Coronary artery (tissue), 2 donors: ENCODE measurements at regions not wholly inside any gene's neighbourhood (a gene's known extent, or its start where the extent isn't known, plus 50 kb on each side); places are given as distances from the start of the nearest gene placed in this dataset.

Source experiments
- DNase-seq: peaks from one replicate; pipeline ENCODE4 v3.0.0-alpha.2; 2017; ENCODE audit warnings: low spot score
- H3K27ac ChIP-seq, 2 donors: fragments of 200-600 bp; sonication (generic); one replicate each; pipeline ENCODE4 v1.5.1; 2016 to 2019
- H3K4me3 ChIP-seq: fragments of 200-600 bp; sonication (generic); 2 replicates; pipeline ENCODE4 v1.5.1; 2016; ENCODE audit warnings: mild to moderate bottlenecking, moderate library complexity
- TF ChIP-seq, protein P1 (sequence below): fragments of 200-600 bp; sonication (generic); IDR thresholded peaks from one replicate; pipeline ENCODE4 v1.5.1; 2019; ENCODE audit warnings: antibody characterized with exemption

DNA sequence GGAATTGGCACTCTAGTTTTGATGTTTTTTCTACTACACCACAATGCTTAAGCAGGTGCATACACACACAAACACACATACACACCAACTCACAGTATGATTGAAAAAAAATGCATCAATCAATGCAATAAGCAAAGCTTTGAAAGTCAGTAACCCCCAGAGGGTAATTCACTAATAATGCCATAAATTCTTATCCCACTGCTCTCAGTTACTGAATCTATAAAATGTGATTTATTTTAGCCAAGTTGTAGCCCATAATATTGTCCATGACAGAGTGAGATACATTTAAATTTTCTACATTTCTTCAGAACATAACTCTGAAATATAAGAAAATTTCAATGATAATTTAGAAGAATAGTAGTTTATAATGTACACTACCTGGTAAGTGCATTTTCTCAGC, 87.9 kb downstream of the LIG4 start:
- no peak overlapping the region for H3K4me3 ChIP-seq
- TF ChIP-seq, protein P1, sequence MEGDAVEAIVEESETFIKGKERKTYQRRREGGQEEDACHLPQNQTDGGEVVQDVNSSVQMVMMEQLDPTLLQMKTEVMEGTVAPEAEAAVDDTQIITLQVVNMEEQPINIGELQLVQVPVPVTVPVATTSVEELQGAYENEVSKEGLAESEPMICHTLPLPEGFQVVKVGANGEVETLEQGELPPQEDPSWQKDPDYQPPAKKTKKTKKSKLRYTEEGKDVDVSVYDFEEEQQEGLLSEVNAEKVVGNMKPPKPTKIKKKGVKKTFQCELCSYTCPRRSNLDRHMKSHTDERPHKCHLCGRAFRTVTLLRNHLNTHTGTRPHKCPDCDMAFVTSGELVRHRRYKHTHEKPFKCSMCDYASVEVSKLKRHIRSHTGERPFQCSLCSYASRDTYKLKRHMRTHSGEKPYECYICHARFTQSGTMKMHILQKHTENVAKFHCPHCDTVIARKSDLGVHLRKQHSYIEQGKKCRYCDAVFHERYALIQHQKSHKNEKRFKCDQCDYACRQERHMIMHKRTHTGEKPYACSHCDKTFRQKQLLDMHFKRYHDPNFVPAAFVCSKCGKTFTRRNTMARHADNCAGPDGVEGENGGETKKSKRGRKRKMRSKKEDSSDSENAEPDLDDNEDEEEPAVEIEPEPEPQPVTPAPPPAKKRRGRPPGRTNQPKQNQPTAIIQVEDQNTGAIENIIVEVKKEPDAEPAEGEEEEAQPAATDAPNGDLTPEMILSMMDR = no peak

DNA sequence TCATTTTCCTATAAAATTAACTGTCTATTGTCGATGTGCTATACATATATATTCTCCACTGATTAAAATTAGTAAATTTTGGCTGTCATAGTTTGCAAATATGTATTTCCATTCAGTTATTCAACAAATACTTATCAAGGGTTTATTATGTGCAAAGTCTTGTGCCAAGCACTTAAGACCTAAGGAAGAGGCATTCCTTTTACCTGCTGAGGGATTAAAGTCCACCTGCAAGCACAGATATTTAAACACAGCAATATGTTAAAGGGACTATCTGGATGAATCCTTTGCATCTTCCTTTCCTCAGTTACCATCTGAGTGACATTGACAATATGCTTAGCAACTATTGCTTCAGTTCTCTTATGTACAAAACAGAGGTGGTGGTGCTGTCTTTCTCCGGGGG, 89.3 kb downstream of the LIG4 start:
- TF ChIP-seq, protein P1 = no peak
- no peak overlapping the region for H3K4me3 ChIP-seq
- no peak for DNase-seq

More for the DNA sequence above, 87.9 kb downstream of the LIG4 start:
- no peak overlapping the region for H3K27ac ChIP-seq
- DNase-seq = no peak

DNA sequence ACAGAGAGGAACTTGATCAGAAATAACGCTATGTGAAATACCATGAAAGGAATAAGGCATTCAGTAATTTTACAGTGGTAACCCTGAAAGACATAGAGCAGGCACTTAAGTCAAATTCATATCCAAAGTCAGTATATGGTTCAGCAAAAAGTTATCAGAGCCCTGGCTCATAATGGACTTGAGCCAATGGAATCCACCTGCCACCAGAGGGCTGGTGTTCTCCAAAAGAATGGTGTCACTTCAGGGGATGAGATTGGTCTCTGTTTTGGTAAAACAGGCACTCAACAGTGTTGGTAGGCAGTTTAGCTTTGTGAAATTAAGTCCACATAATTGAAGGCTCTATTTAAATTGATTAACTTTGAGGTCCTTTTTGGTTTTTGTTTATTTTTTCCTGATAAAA, 93.9 kb downstream of the LIG4 start:
- H3K4me3 ChIP-seq = no peak overlapping the region
- TF ChIP-seq, protein P1 = no peak
- H3K27ac ChIP-seq = no peak overlapping the region
- no peak for DNase-seq

More for the DNA sequence above, 89.3 kb downstream of the LIG4 start:
- no peak overlapping the region for H3K27ac ChIP-seq

DNA sequence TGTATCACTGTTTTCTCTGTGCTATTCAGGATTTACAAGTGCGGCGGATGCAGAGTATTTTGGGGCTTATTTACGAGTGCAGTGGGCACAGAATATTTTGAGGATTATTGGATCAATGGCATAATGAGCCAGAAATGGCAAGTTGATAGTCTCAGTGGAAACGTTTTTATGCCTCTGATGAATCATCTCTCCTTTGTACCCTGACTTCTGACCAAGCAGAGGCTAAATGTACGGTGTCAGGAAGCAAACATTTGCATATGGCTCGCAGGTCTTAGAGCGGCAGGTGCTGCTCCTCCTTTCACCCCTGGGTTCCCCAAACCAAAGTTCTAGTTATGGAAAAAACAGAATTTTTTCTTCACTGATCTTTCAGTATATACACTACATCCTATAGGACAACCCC, 94.5 kb downstream of the LIG4 start:
- Histone ChIP-seq H3K27ac (no peak overlapping the region), H3K4me3 (no peak overlapping the region)
- DNase-seq = no peak
- TF ChIP-seq, protein P1 = no peak

DNA sequence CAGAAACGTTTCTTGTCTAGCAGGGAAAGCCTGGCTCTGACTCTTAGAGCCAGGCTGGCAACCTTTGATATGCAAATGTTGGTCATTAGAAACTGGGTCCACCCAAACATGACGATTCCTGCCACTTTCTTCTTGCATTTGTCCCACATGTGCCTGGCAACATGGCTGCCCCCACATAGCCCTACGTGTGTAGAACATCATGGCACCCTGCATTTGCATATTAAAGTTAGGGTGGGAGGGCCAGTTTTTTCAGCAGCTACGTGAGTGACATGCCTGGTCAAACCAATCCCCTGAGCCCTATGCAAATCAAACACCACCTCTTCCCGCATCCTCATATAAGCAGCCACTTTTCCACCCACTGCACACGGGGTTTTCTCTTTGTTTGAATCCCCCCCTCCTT, 95.0 kb downstream of the LIG4 start:
- TF ChIP-seq, protein P1 = no peak
- no peak overlapping the region for H3K4me3 ChIP-seq
- no peak overlapping the region for H3K27ac ChIP-seq
- DNase-seq = no peak

DNA sequence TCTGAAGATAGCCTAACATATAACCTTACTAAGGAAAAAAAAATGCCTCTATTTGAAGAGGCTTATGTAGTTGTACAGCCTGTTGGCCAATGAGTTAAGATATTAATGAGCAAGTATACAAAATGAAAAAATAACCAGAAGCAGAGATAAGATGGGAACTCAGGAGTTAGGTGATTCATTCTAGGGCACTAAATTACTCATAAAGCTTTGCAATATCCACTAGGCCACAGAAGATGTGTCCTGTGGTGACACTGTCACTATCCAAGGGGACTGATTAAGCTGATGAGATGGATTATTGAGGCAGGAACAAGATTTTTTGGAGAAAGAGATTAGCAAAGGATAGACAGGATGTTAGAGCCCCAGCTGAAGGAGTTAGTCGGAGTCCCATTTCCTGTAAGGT, 99.6 kb downstream of the LIG4 start:
- H3K4me3 ChIP-seq = no peak overlapping the region
- no peak overlapping the region for H3K27ac ChIP-seq
- TF ChIP-seq, protein P1 = no peak
- DNase-seq = no peak

DNA sequence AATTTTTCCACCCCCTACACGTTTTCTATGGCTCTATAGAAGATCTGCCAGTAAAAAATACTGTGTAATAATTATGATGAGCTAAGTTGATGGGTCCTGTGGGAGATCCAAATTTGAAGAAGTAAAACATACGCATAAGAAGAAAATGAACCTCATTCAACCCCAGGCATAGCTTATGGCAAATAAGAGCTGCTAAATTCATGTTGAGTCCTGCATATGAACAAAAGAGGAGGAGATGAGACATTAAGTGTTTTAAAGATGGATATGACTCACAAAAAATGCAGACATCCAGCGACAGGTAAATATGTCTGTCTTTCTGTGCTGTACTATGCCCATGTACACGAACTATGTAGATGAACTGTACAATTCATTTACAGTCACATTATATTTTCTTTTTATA, 101.9 kb downstream of the LIG4 start:
- H3K27ac ChIP-seq = no peak overlapping the region
- no peak for DNase-seq
- TF ChIP-seq, protein P1 = no peak
- no peak overlapping the region for H3K4me3 ChIP-seq
